Memory B cell (primary cell): ENCODE measurements at regions not wholly inside any gene's neighbourhood (a gene's known extent, or its start where the extent isn't known, plus 50 kb on each side); places are given as distances from the start of the nearest gene placed in this dataset.
"Not testable (repeated sequence)": the region's sequence is repeated elsewhere in the genome, so short reads cannot be mapped to it uniquely, and the experiment has no call there.

ENCODE experiments used
- ATAC-seq: fragments of 150-1000 bp; cut with Tn5 transposase; 2 replicates; pipeline ENCODE4 v1.10.0; 2021; ENCODE audit warnings: low read depth, mild to moderate bottlenecking, moderate library complexity
- DNase-seq, 2 donors: peaks; one replicate each; pipeline ENCODE4 v3.0.0; 2022; ENCODE audit warnings: low spot score in 2 of 2
- H3K27ac Mint-ChIP-seq: one replicate; pipeline ENCODE4 v1.8.0; 2022; ENCODE audit warnings: mild to moderate bottlenecking, moderate library complexity, mixed read lengths
- H3K27me3 Mint-ChIP-seq: one replicate; pipeline ENCODE4 v1.8.0; 2022; ENCODE audit warnings: mixed read lengths
- H3K36me3 Mint-ChIP-seq: one replicate; pipeline ENCODE4 v1.8.0; 2022; ENCODE audit warnings: mild to moderate bottlenecking, mixed read lengths
- H3K4me1 Mint-ChIP-seq: one replicate; pipeline ENCODE4 v1.8.0; 2022; ENCODE audit warnings: mixed read lengths
- H3K4me3 Mint-ChIP-seq: one replicate; pipeline ENCODE4 v1.8.0; 2022; ENCODE audit warnings: mild to moderate bottlenecking, moderate library complexity, mixed read lengths
- H3K9me3 Mint-ChIP-seq: one replicate; pipeline ENCODE4 v1.8.0; 2022; ENCODE audit warnings: mixed read lengths

- Mint-ChIP-seq H3K27me3 (no peaks in the 10 kb centered on the region), H3K4me3 (no peak overlapping the region), H3K4me1 (no peaks in the 10 kb centered on the region), H3K9me3 (no peaks in the 10 kb centered on the region), H3K36me3 (no peaks in the 10 kb centered on the region), H3K27ac (no peak overlapping the region)
- ATAC-seq (no peak), DNase-seq (no peak)
These were observed 146.8 kb upstream of the KITLG start for GRCh38 chr12:88726806-88727720.

- Mint-ChIP-seq H3K9me3 (no peaks in the 10 kb centered on the region), H3K36me3 (no peaks in the 10 kb centered on the region), H3K4me1 (no peaks in the 10 kb centered on the region), H3K27me3 (no peaks in the 10 kb centered on the region), H3K4me3 (no peak overlapping the region), H3K27ac (no peak overlapping the region)
- DNase-seq = no peak
- no peak for ATAC-seq
These were observed 145.4 kb upstream of the KITLG start for GRCh38 chr12:88725592-88726143.

- Mint-ChIP-seq H3K4me3 (no peak overlapping the region), H3K9me3 (no peaks in the 10 kb centered on the region), H3K4me1 (no peaks in the 10 kb centered on the region), H3K36me3 (no peaks in the 10 kb centered on the region), H3K27ac (no peak overlapping the region), H3K27me3 (no peaks in the 10 kb centered on the region)
- DNase-seq (no peak), ATAC-seq (no peak)
These were observed 142.9 kb upstream of the KITLG start for GRCh38 chr12:88723219-88723618.

GRCh38 chr12:88720785-88721650 lies 140.7 kb upstream of the KITLG start:
- Mint-ChIP-seq H3K27me3 (no peaks in the 10 kb centered on the region), H3K4me3 (no peak overlapping the region), H3K27ac (no peak overlapping the region), H3K9me3 (no peaks in the 10 kb centered on the region), H3K4me1 (no peaks in the 10 kb centered on the region), H3K36me3 (no peaks in the 10 kb centered on the region)
- ATAC-seq = no peak
- no peak for DNase-seq

GRCh38 chr12:88720231-88720630 lies 140.0 kb upstream of the KITLG start:
- ATAC-seq (no peak), DNase-seq (no peak)
- Mint-ChIP-seq H3K4me3 (no peak overlapping the region), H3K9me3 (no peaks in the 10 kb centered on the region), H3K27me3 (no peaks in the 10 kb centered on the region), H3K27ac (no peak overlapping the region), H3K4me1 (no peaks in the 10 kb centered on the region), H3K36me3 (no peaks in the 10 kb centered on the region)

- no peaks in the 10 kb centered on the region for H3K27me3 Mint-ChIP-seq
These were observed 136.9 kb upstream of the KITLG start for GRCh38 chr12:88717188-88717587.

GRCh38 chr12:88716240-88716639 lies 136.0 kb upstream of the KITLG start:
- no peak for DNase-seq
- H3K27me3 Mint-ChIP-seq = no peaks in the 10 kb centered on the region
- H3K36me3 Mint-ChIP-seq = no peaks in the 10 kb centered on the region
- no peaks in the 10 kb centered on the region for H3K9me3 Mint-ChIP-seq
- H3K27ac Mint-ChIP-seq = no peak overlapping the region
- no peak overlapping the region for H3K4me3 Mint-ChIP-seq
- no peaks in the 10 kb centered on the region for H3K4me1 Mint-ChIP-seq
- ATAC-seq = no peak

More at GRCh38 chr12:88717188-88717587, 136.9 kb upstream of the KITLG start:
- ATAC-seq (no peak), DNase-seq (no peak)
- no peak overlapping the region for H3K4me3 Mint-ChIP-seq
- no peak overlapping the region for H3K27ac Mint-ChIP-seq
- no peaks in the 10 kb centered on the region for H3K36me3 Mint-ChIP-seq
- H3K9me3 Mint-ChIP-seq = no peaks in the 10 kb centered on the region
- H3K4me1 Mint-ChIP-seq = no peaks in the 10 kb centered on the region

GRCh38 chr12:88715673-88716072 lies 135.4 kb upstream of the KITLG start:
- H3K27ac Mint-ChIP-seq = no peak overlapping the region
- H3K9me3 Mint-ChIP-seq = no peaks in the 10 kb centered on the region
- H3K27me3 Mint-ChIP-seq = no peaks in the 10 kb centered on the region
- ATAC-seq (no peak), DNase-seq (no peak)
- no peaks in the 10 kb centered on the region for H3K4me1 Mint-ChIP-seq
- no peaks in the 10 kb centered on the region for H3K36me3 Mint-ChIP-seq
- H3K4me3 Mint-ChIP-seq = no peak overlapping the region

GRCh38 chr12:88714263-88714882 lies 134.1 kb upstream of the KITLG start:
- not testable (repeated sequence) for DNase-seq, H3K9me3 Mint-ChIP-seq, H3K4me3 Mint-ChIP-seq, H3K36me3 Mint-ChIP-seq, H3K4me1 Mint-ChIP-seq, H3K27me3 Mint-ChIP-seq, H3K27ac Mint-ChIP-seq, ATAC-seq

GRCh38 chr12:88707800-88708199 lies 127.5 kb upstream of the KITLG start:
- Mint-ChIP-seq H3K4me3 (no peak overlapping the region), H3K9me3 (peaks cover 9% of the 10 kb centered on the region), H3K27ac (no peak overlapping the region), H3K4me1 (no peaks in the 10 kb centered on the region), H3K36me3 (no peaks in the 10 kb centered on the region), H3K27me3 (no peaks in the 10 kb centered on the region)
- ATAC-seq (no peak), DNase-seq (no peak)

- Mint-ChIP-seq H3K9me3 (peaks cover 9% of the 10 kb centered on the region), H3K4me3 (no peak overlapping the region), H3K27me3 (no peaks in the 10 kb centered on the region), H3K36me3 (no peaks in the 10 kb centered on the region), H3K4me1 (no peaks in the 10 kb centered on the region), H3K27ac (no peak overlapping the region)
- ATAC-seq (no peak), DNase-seq (no peak)
These were observed 126.0 kb upstream of the KITLG start for GRCh38 chr12:88706286-88706685.

GRCh38 chr12:88703790-88704189 lies 123.5 kb upstream of the KITLG start:
- Mint-ChIP-seq H3K4me1 (no peaks in the 10 kb centered on the region), H3K9me3 (peaks cover 9% of the 10 kb centered on the region), H3K4me3 (no peak overlapping the region), H3K27me3 (no peaks in the 10 kb centered on the region), H3K27ac (no peak overlapping the region), H3K36me3 (no peaks in the 10 kb centered on the region)
- ATAC-seq (no peak), DNase-seq (no peak)

GRCh38 chr12:88698471-88698870 lies 118.2 kb upstream of the KITLG start:
- H3K36me3 Mint-ChIP-seq = no peaks in the 10 kb centered on the region
- H3K27me3 Mint-ChIP-seq = no peaks in the 10 kb centered on the region
- peaks cover 5% of the 10 kb centered on the region for H3K9me3 Mint-ChIP-seq
- no peaks in the 10 kb centered on the region for H3K4me1 Mint-ChIP-seq
- no peak overlapping the region for H3K4me3 Mint-ChIP-seq
- H3K27ac Mint-ChIP-seq = no peak overlapping the region
- ATAC-seq (no peak), DNase-seq (no peak)
